Mesendoderm (in vitro differentiated cells): ENCODE measurements at regions not wholly inside any gene's neighbourhood (a gene's known extent, or its start where the extent isn't known, plus 50 kb on each side); places are given as distances from the start of the nearest gene placed in this dataset.

Experiments used
- DNase-seq: peaks from one replicate; pipeline ENCODE4 v3.0.0; 2013
- H2AK5ac ChIP-seq: 2 replicates; pipeline ENCODE4 v1.6.1; 2013; ENCODE audit warnings: low read length, inconsistent platforms
- H2BK120ac ChIP-seq: 2 replicates; pipeline ENCODE4 v1.6.1; 2013; ENCODE audit warnings: low read depth, mild to moderate bottlenecking, low read length, moderate library complexity, mixed read lengths
- H2BK15ac ChIP-seq: replicated peaks from 2 replicates; pipeline ENCODE4 v1.6.1; 2013; ENCODE audit warnings: low read depth, mild to moderate bottlenecking, moderate library complexity
- H2BK5ac ChIP-seq: 2 replicates; pipeline ENCODE4 v1.6.1; 2013; ENCODE audit warnings: low read length, inconsistent platforms
- H3K18ac ChIP-seq: 2 replicates; pipeline ENCODE4 v1.6.1; 2013; ENCODE audit warnings: mild to moderate bottlenecking, low read length, mixed read lengths
- H3K23ac ChIP-seq: one replicate; pipeline ENCODE4 v1.6.1; 2013; ENCODE audit warnings: low read length
- H3K27ac ChIP-seq: 2 replicates; pipeline ENCODE4 v1.5.1; 2013; ENCODE audit warnings: low read depth, mild to moderate bottlenecking, inconsistent platforms, low read length, moderate library complexity
- H3K27me3 ChIP-seq: 2 replicates; pipeline ENCODE4 v1.6.1; 2013; ENCODE audit warnings: low read length, control low read depth, mild to moderate bottlenecking, inconsistent platforms; ENCODE audit not compliant: insufficient read depth, poor library complexity
- H3K36me3 ChIP-seq: 2 replicates; pipeline ENCODE4 v1.6.1; 2013; ENCODE audit warnings: low read length, inconsistent platforms; ENCODE audit not compliant: control insufficient read depth, insufficient read depth
- H3K4ac ChIP-seq: one replicate; pipeline ENCODE4 v1.6.1; 2013; ENCODE audit warnings: low read depth, mild to moderate bottlenecking, low read length, moderate library complexity
- H3K4me1 ChIP-seq: 2 replicates; pipeline ENCODE4 v1.6.1; 2013; ENCODE audit warnings: low read depth, low read length, inconsistent platforms; ENCODE audit not compliant: control insufficient read depth
- H3K4me2 ChIP-seq: 2 replicates; pipeline ENCODE4 v1.6.1; 2013; ENCODE audit warnings: low read length
- H3K4me3 ChIP-seq: 2 replicates; pipeline ENCODE4 v1.5.1; 2013; ENCODE audit warnings: mild to moderate bottlenecking, low read length
- H3K56ac ChIP-seq: one replicate; pipeline ENCODE4 v1.6.1; 2013; ENCODE audit warnings: low read length
- H3K79me1 ChIP-seq: 2 replicates; pipeline ENCODE4 v1.6.1; 2013; ENCODE audit warnings: low read length, inconsistent platforms
- H3K79me2 ChIP-seq: 2 replicates; pipeline ENCODE4 v1.6.1; 2013; ENCODE audit warnings: mild to moderate bottlenecking, low read length; ENCODE audit not compliant: control insufficient read depth, insufficient read depth
- H3K9ac ChIP-seq: 2 replicates; pipeline ENCODE4 v1.6.1; 2013; ENCODE audit warnings: low read length, inconsistent platforms
- H4K5ac ChIP-seq: one replicate; pipeline ENCODE4 v1.6.1; 2013; ENCODE audit warnings: low read length
- H4K8ac ChIP-seq: one replicate; pipeline ENCODE4 v1.6.1; 2013; ENCODE audit warnings: low read depth, mild to moderate bottlenecking, control low read depth, low read length, moderate library complexity
- WGBS: extraction: QIAGEN DNeasy Blood & Tissue Kit; methylation state at CpG from one replicate; pipeline ENCODE4 v1.1.7; 2013; ENCODE audit warnings: low lambda C conversion rate, missing lambda C conversion rate; ENCODE audit not compliant: insufficient coverage; ENCODE audit errors: extremely low coverage; 5-methylcytosine and 5-hydroxymethylcytosine counted together

GRCh38 chr7:79882922-79883321 lies 251.7 kb upstream of the GNAI1 start:
- H3K27me3 ChIP-seq: no peaks in the 10 kb centered on the region
- WGBS: no CpG with 5 or more reads among the region's 2 CpGs
- H3K56ac ChIP-seq: no peak overlapping the region

GRCh38 chr7:79880312-79880711 lies 254.3 kb upstream of the GNAI1 start:
- peak; percentile 2 for DNase-seq
- WGBS: no CpG with 5 or more reads among the region's 2 CpGs
- no peaks in the 10 kb centered on the region for H3K79me1 ChIP-seq

More at GRCh38 chr7:79882922-79883321, 251.7 kb upstream of the GNAI1 start:
- Histone ChIP-seq H2BK120ac (no peak overlapping the region), H3K23ac (no peak overlapping the region), H3K4me1 (no peaks in the 10 kb centered on the region), H3K4me2 (no peak overlapping the region), H3K79me1 (no peaks in the 10 kb centered on the region), H3K9ac (no peak overlapping the region), H4K8ac (no peak overlapping the region), H3K36me3 (no peaks in the 10 kb centered on the region), H3K79me2 (no peaks in the 10 kb centered on the region), H4K5ac (no peak overlapping the region), H3K27ac (no peak overlapping the region), H3K18ac (no peak overlapping the region), H2BK5ac (no peak overlapping the region), H2AK5ac (no peak overlapping the region), H3K4me3 (no peak overlapping the region), H3K4ac (no peak overlapping the region), H2BK15ac (no peak overlapping the region)
- DNase-seq: no peak

GRCh38 chr7:79877874-79878465 lies 256.7 kb upstream of the GNAI1 start:
- no peak overlapping the region for H3K4ac ChIP-seq
- H3K79me2 ChIP-seq: no peaks in the 10 kb centered on the region
- WGBS: no CpG with 5 or more reads among the region's 3 CpGs
- no peak overlapping the region for H2BK5ac ChIP-seq
- H3K56ac ChIP-seq: no peak overlapping the region
- no peaks in the 10 kb centered on the region for H3K79me1 ChIP-seq
- no peak for DNase-seq
- H3K23ac ChIP-seq: no peak overlapping the region
- H3K27ac ChIP-seq: no peak overlapping the region
- H3K4me3 ChIP-seq: no peak overlapping the region
- no peak overlapping the region for H2AK5ac ChIP-seq
- no peak overlapping the region for H2BK120ac ChIP-seq
- H4K5ac ChIP-seq: no peak overlapping the region
- no peaks in the 10 kb centered on the region for H3K4me1 ChIP-seq
- no peak overlapping the region for H2BK15ac ChIP-seq
- H3K9ac ChIP-seq: no peak overlapping the region
- no peaks in the 10 kb centered on the region for H3K27me3 ChIP-seq
- no peaks in the 10 kb centered on the region for H3K36me3 ChIP-seq
- no peak overlapping the region for H3K18ac ChIP-seq
- H3K4me2 ChIP-seq: no peak overlapping the region
- H4K8ac ChIP-seq: no peak overlapping the region

More at GRCh38 chr7:79880312-79880711, 254.3 kb upstream of the GNAI1 start:
- Histone ChIP-seq H2BK120ac (no peak overlapping the region), H3K27ac (no peak overlapping the region), H3K23ac (no peak overlapping the region), H3K9ac (no peak overlapping the region), H2BK5ac (no peak overlapping the region), H2AK5ac (no peak overlapping the region), H3K4ac (no peak overlapping the region), H3K36me3 (no peaks in the 10 kb centered on the region), H3K4me3 (no peak overlapping the region), H3K4me1 (no peaks in the 10 kb centered on the region), H3K79me2 (no peaks in the 10 kb centered on the region), H2BK15ac (no peak overlapping the region), H3K27me3 (no peaks in the 10 kb centered on the region), H4K5ac (no peak overlapping the region), H4K8ac (no peak overlapping the region), H3K18ac (no peak overlapping the region), H3K4me2 (no peak overlapping the region), H3K56ac (no peak overlapping the region)

- WGBS: no CpG with 5 or more reads among the region's 6 CpGs
- Histone ChIP-seq H4K5ac (no peak overlapping the region), H2BK120ac (no peak overlapping the region), H2BK15ac (no peak overlapping the region), H2AK5ac (no peak overlapping the region), H4K8ac (no peak overlapping the region), H3K4ac (no peak overlapping the region), H2BK5ac (no peak overlapping the region), H3K27me3 (no peaks in the 10 kb centered on the region), H3K9ac (no peak overlapping the region), H3K79me1 (no peaks in the 10 kb centered on the region), H3K56ac (no peak overlapping the region), H3K4me1 (no peaks in the 10 kb centered on the region), H3K36me3 (no peaks in the 10 kb centered on the region), H3K23ac (no peak overlapping the region), H3K4me2 (no peak overlapping the region), H3K18ac (no peak overlapping the region), H3K27ac (no peak overlapping the region), H3K79me2 (no peaks in the 10 kb centered on the region), H3K4me3 (no peak overlapping the region)
- no peak for DNase-seq
These were observed 257.8 kb upstream of the GNAI1 start for GRCh38 chr7:79876848-79877252.

GRCh38 chr7:79874797-79875196 lies 259.8 kb upstream of the GNAI1 start:
- no peak overlapping the region for H2AK5ac ChIP-seq
- H3K18ac ChIP-seq: no peak overlapping the region
- no peak overlapping the region for H3K27ac ChIP-seq
- no peak for DNase-seq
- H3K4me2 ChIP-seq: no peak overlapping the region
- no peaks in the 10 kb centered on the region for H3K27me3 ChIP-seq
- no peaks in the 10 kb centered on the region for H3K79me1 ChIP-seq
- H4K5ac ChIP-seq: no peak overlapping the region
- no peak overlapping the region for H3K9ac ChIP-seq
- no peak overlapping the region for H3K56ac ChIP-seq
- no peak overlapping the region for H4K8ac ChIP-seq
- no CpG with 5 or more reads among the region's 1 CpG for WGBS
- H3K23ac ChIP-seq: no peak overlapping the region
- no peak overlapping the region for H2BK15ac ChIP-seq
- no peak overlapping the region for H2BK120ac ChIP-seq
- no peak overlapping the region for H3K4ac ChIP-seq
- H3K79me2 ChIP-seq: no peaks in the 10 kb centered on the region
- H3K4me3 ChIP-seq: no peak overlapping the region
- no peak overlapping the region for H2BK5ac ChIP-seq
- H3K4me1 ChIP-seq: no peaks in the 10 kb centered on the region
- H3K36me3 ChIP-seq: no peaks in the 10 kb centered on the region

- Histone ChIP-seq H3K4ac (no peak overlapping the region), H3K9ac (no peak overlapping the region), H4K8ac (no peak overlapping the region), H2BK15ac (no peak overlapping the region), H3K79me2 (no peaks in the 10 kb centered on the region), H3K36me3 (no peaks in the 10 kb centered on the region), H4K5ac (no peak overlapping the region), H2AK5ac (no peak overlapping the region), H3K4me3 (no peak overlapping the region), H3K27ac (no peak overlapping the region), H3K27me3 (no peaks in the 10 kb centered on the region), H3K23ac (no peak overlapping the region), H2BK120ac (no peak overlapping the region), H3K79me1 (no peaks in the 10 kb centered on the region), H2BK5ac (no peak overlapping the region), H3K4me2 (no peak overlapping the region), H3K56ac (no peak overlapping the region), H3K4me1 (no peaks in the 10 kb centered on the region), H3K18ac (no peak overlapping the region)
- no CpG with 5 or more reads among the region's 2 CpGs for WGBS
- no peak for DNase-seq
These were observed 262.5 kb upstream of the GNAI1 start for GRCh38 chr7:79872176-79872575.
